Activated T-cell treated with anti-CD3 and anti-CD28 coated beads for 24 hours (primary cell): ENCODE measurements at regions not wholly inside any gene's neighbourhood (a gene's known extent, or its start where the extent isn't known, plus 50 kb on each side); places are given as distances from the start of the nearest gene placed in this dataset.
"Not testable (repeated sequence)": the region's sequence is repeated elsewhere in the genome, so short reads cannot be mapped to it uniquely, and the experiment has no call there.

Experiments
- DNase-seq: peaks from one replicate; pipeline ENCODE4 v3.0.0-alpha.2; 2020; ENCODE audit warnings: low read depth

- not testable (repeated sequence) for DNase-seq
Observed at GRCh38 chr6:120930500-120930899, 403.8 kb downstream of the TBC1D32 start.

- no peak for DNase-seq
Observed at GRCh38 chr6:120924214-120924613, 410.1 kb downstream of the TBC1D32 start.

GRCh38 chr6:120918137-120918536, 416.1 kb downstream of the TBC1D32 start:
- no peak for DNase-seq

GRCh38 chr6:120916844-120917243, 417.4 kb downstream of the TBC1D32 start:
- no peak for DNase-seq

GRCh38 chr6:120913486-120913885, 420.8 kb downstream of the TBC1D32 start:
- DNase-seq = no peak

GRCh38 chr6:120908767-120909166, 425.5 kb downstream of the TBC1D32 start:
- DNase-seq = no peak

- no peak for DNase-seq
Observed at GRCh38 chr6:120903836-120904235, 430.4 kb downstream of the TBC1D32 start.

- DNase-seq = no peak
Observed at GRCh38 chr6:120899932-120900331, 434.3 kb downstream of the TBC1D32 start.

- no peak for DNase-seq
Observed at GRCh38 chr6:120894077-120894476, 440.2 kb downstream of the TBC1D32 start.

GRCh38 chr6:120876931-120877330, 457.3 kb downstream of the TBC1D32 start:
- DNase-seq = no peak

GRCh38 chr6:120876424-120876823, 457.9 kb downstream of the TBC1D32 start:
- no peak for DNase-seq

- DNase-seq = no peak
Observed at GRCh38 chr6:120875900-120876299, 458.4 kb downstream of the TBC1D32 start.

- no peak for DNase-seq
Observed at GRCh38 chr6:120874422-120874821, 459.9 kb downstream of the TBC1D32 start.

GRCh38 chr6:120873125-120873865, 461.0 kb downstream of the TBC1D32 start:
- DNase-seq = no peak

- DNase-seq = no peak
Observed at GRCh38 chr6:120872262-120872578, 462.1 kb downstream of the TBC1D32 start.

GRCh38 chr6:120871416-120872261, 462.6 kb downstream of the TBC1D32 start:
- no peak for DNase-seq

GRCh38 chr6:120869397-120869796, 464.9 kb downstream of the TBC1D32 start:
- no peak for DNase-seq

- DNase-seq = no peak
Observed at GRCh38 chr6:120857422-120857821, 476.9 kb downstream of the TBC1D32 start.

GRCh38 chr6:120854583-120854982, 479.7 kb downstream of the TBC1D32 start:
- DNase-seq = no peak

GRCh38 chr6:120853489-120853888, 480.8 kb downstream of the TBC1D32 start:
- no peak for DNase-seq

- no peak for DNase-seq
Observed at GRCh38 chr6:120852293-120852849, 481.9 kb downstream of the TBC1D32 start.

GRCh38 chr6:120826253-120826652, 508.0 kb downstream of the TBC1D32 start:
- DNase-seq = no peak

- DNase-seq = no peak
Observed at GRCh38 chr6:120816794-120817193, 517.5 kb downstream of the TBC1D32 start.
